ENCODE measurements at regions not wholly inside any gene's neighbourhood (a gene's known extent, or its start where the extent isn't known, plus 50 kb on each side); places are given as distances from the start of the nearest gene placed in this dataset.

DNA sequence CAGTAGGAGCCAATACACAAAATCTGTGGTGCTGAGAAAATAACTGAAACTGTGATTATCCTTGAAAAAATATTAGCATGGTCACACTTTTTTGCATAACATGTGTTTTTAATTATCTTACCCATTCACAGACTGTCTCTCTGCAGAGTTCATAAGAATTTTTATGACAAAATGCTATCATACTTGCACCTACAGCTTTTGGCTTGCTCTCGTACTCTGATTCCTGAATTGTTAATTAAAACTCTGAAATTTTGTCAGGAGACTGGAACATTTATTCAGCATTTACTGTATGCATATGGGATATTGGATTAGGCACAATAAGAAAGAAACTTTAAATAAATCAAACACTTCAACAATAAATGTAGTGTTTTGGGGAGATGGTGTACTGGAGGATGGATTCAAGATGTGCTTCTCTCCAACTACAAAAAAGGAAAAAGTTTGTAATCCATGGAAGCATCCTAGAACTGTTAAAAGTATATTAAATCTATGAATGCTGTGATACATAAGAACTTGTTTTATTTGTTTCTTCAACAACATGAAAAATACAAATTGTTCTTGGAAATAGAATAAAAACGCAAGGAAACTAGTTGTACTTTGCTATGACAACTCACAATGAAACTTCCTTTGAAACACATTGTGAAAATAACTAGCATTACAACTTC lies 260.5 kb downstream of the SPATA18 start:
- H3K9me3 ChIP-seq (ENCODE audit: control insufficient read depth, low read depth, low read length), result no peaks in the 10 kb centered on the region
- H4K20me1 ChIP-seq (ENCODE audit: control insufficient read depth, extremely low read depth, insufficient read depth, low read length), result no peaks in the 10 kb centered on the region
- no peak overlapping the region for H3K4me2 ChIP-seq (ENCODE audit: control insufficient read depth, extremely low read depth, insufficient read depth, low read depth, low read length)
- no peak overlapping the region for H3K4me3 ChIP-seq (ENCODE audit: control insufficient read depth in 2 of 3, extremely low read depth in 1 of 3, insufficient read depth in 2 of 3, low read depth in 1 of 3, low read length in 3 of 3)
- dilution Hi-C loops (cut with MboI; ENCODE audit: extremely low pct_ligation_motif_present, low sequenced_read_pairs), result no loop called here
- H3K79me2 ChIP-seq (ENCODE audit: control insufficient read depth, insufficient read depth, low read length), result no peaks in the 10 kb centered on the region
- no peak overlapping the region for H2AFZ ChIP-seq (ENCODE audit: control insufficient read depth, low read length)
- FAIRE-seq (no peak), DNase-seq (ENCODE audit: low read depth, low spot score) (no peak)
- no peak overlapping the region for H3K27ac ChIP-seq (ENCODE audit: control insufficient read depth, insufficient read depth, low read length)
- no peaks in the 10 kb centered on the region for H3K36me3 ChIP-seq (ENCODE audit: control insufficient read depth in 2 of 2, extremely low read depth in 1 of 2, insufficient read depth in 2 of 2, low read length in 2 of 2)
- H3K4me1 ChIP-seq (ENCODE audit: control insufficient read depth, extremely low read depth, insufficient read depth, low read length), result peaks cover 11% of the 10 kb centered on the region
- H3K9me1 ChIP-seq (ENCODE audit: control insufficient read depth, extremely low read depth, insufficient read depth, low read length), result no peaks in the 10 kb centered on the region
- TF ChIP-seq, protein P1, sequence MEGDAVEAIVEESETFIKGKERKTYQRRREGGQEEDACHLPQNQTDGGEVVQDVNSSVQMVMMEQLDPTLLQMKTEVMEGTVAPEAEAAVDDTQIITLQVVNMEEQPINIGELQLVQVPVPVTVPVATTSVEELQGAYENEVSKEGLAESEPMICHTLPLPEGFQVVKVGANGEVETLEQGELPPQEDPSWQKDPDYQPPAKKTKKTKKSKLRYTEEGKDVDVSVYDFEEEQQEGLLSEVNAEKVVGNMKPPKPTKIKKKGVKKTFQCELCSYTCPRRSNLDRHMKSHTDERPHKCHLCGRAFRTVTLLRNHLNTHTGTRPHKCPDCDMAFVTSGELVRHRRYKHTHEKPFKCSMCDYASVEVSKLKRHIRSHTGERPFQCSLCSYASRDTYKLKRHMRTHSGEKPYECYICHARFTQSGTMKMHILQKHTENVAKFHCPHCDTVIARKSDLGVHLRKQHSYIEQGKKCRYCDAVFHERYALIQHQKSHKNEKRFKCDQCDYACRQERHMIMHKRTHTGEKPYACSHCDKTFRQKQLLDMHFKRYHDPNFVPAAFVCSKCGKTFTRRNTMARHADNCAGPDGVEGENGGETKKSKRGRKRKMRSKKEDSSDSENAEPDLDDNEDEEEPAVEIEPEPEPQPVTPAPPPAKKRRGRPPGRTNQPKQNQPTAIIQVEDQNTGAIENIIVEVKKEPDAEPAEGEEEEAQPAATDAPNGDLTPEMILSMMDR (optimal IDR thresholded peaks at IDR 0.05 in 1 of 3, IDR thresholded peaks at IDR 0.05 in 1 of 3, conservative IDR thresholded peaks at IDR 0.05 in 1 of 3; ENCODE audit: extremely low read depth in 1 of 3, insufficient read depth in 2 of 3, low read length in 3 of 3), result no peak
- TF ChIP-seq EZH2 (IDR thresholded peaks at IDR 0.05; ENCODE audit: low read length), result no peak
- H3K9ac ChIP-seq (ENCODE audit: control insufficient read depth, extremely low read depth, insufficient read depth, low read length), result no peak overlapping the region
- H3K27me3 ChIP-seq (ENCODE audit: control insufficient read depth, extremely low read depth, insufficient read depth, low read length), result no peaks in the 10 kb centered on the region

DNA sequence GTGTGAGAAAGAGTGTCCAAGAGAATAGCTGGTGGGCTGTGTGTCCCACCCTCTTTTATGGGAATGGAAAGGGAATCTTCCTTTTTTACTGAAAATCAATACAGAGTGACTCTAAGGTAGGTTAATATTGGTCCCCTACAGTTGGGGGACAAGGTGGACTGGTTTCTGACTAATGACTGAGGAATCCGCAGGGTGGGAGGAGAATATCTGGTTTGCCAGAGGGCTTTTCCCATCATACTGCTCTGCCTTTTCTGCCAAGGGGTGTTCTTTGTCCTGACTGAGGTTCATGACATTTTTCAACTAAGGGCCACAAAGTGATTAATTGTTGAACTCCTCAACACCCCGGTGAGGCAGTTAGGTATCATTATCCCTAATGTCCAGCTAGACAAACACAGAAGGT lies 261.6 kb downstream of the SPATA18 start:
- no peaks in the 10 kb centered on the region for H3K9me3 ChIP-seq (ENCODE audit: control insufficient read depth, low read depth, low read length)
- no peaks in the 10 kb centered on the region for H3K36me3 ChIP-seq (ENCODE audit: control insufficient read depth in 2 of 2, extremely low read depth in 1 of 2, insufficient read depth in 2 of 2, low read length in 2 of 2)
- no peak overlapping the region for H3K27ac ChIP-seq (ENCODE audit: control insufficient read depth, insufficient read depth, low read length)
- dilution Hi-C loops (cut with MboI; ENCODE audit: extremely low pct_ligation_motif_present, low sequenced_read_pairs), result no loop called here
- H2AFZ ChIP-seq (ENCODE audit: control insufficient read depth, low read length), result no peak overlapping the region
- H3K27me3 ChIP-seq (ENCODE audit: control insufficient read depth, extremely low read depth, insufficient read depth, low read length), result no peaks in the 10 kb centered on the region
- DNase-seq (ENCODE audit: low read depth, low spot score), result peak; percentile 38
- peak; percentile 75 for FAIRE-seq
- TF ChIP-seq, protein P1 (optimal IDR thresholded peaks at IDR 0.05 in 1 of 3, IDR thresholded peaks at IDR 0.05 in 1 of 3, conservative IDR thresholded peaks at IDR 0.05 in 1 of 3; ENCODE audit: extremely low read depth in 1 of 3, insufficient read depth in 2 of 3, low read length in 3 of 3), result no peak
- TF ChIP-seq EZH2 (IDR thresholded peaks at IDR 0.05; ENCODE audit: low read length), result no peak
- peaks cover 20% of the 10 kb centered on the region for H3K4me1 ChIP-seq (ENCODE audit: control insufficient read depth, extremely low read depth, insufficient read depth, low read length)
- H3K9ac ChIP-seq (ENCODE audit: control insufficient read depth, extremely low read depth, insufficient read depth, low read length), result no peak overlapping the region
- no peaks in the 10 kb centered on the region for H4K20me1 ChIP-seq (ENCODE audit: control insufficient read depth, extremely low read depth, insufficient read depth, low read length)
- peak overlapping the region; percentile 49 for H3K4me2 ChIP-seq (ENCODE audit: control insufficient read depth, extremely low read depth, insufficient read depth, low read depth, low read length)
- no peak overlapping the region for H3K4me3 ChIP-seq (ENCODE audit: control insufficient read depth in 2 of 3, extremely low read depth in 1 of 3, insufficient read depth in 2 of 3, low read depth in 1 of 3, low read length in 3 of 3)
- H3K9me1 ChIP-seq (ENCODE audit: control insufficient read depth, extremely low read depth, insufficient read depth, low read length), result no peaks in the 10 kb centered on the region
- H3K79me2 ChIP-seq (ENCODE audit: control insufficient read depth, insufficient read depth, low read length), result no peaks in the 10 kb centered on the region
